SU-DHL-6 (cell line): ENCODE measurements at regions not wholly inside any gene's neighbourhood (a gene's known extent, or its start where the extent isn't known, plus 50 kb on each side); places are given as distances from the start of the nearest gene placed in this dataset.

ENCODE experiments used
- CTCF ChIP-seq: fragments of 200-600 bp; sonication (generic); IDR thresholded peaks from one replicate; pipeline ENCODE4 v1.5.1; 2017; ENCODE audit warnings: antibody characterized with exemption, mild to moderate bottlenecking, low read length, moderate library complexity; ENCODE audit not compliant: insufficient read depth, poor library complexity, severe bottlenecking
- EZH2phosphoT487 ChIP-seq: fragments of 200-600 bp; sonication (generic), shearing (Covaris generic); conservative IDR thresholded peaks from 2 replicates; pipeline ENCODE4 v1.6.1; 2018; ENCODE audit warnings: mild to moderate bottlenecking, antibody characterized with exemption, low read length, moderate library complexity, mixed read lengths

GRCh38 chr11:128391811-128392210 lies 195.5 kb downstream of the ETS1 start:
- TF ChIP-seq CTCF: no peak
- TF ChIP-seq EZH2phosphoT487: no peak
